Dedifferentiated amniotic fluid mesenchymal stem cell (primary cell): ENCODE measurements at regions not wholly inside any gene's neighbourhood (a gene's known extent, or its start where the extent isn't known, plus 50 kb on each side); places are given as distances from the start of the nearest gene placed in this dataset.
A peak's percentile ranks its signal among the peaks of the same experiment; 100 is the strongest.
"Not testable (repeated sequence)": the region's sequence is repeated elsewhere in the genome, so short reads cannot be mapped to it uniquely, and the experiment has no call there.

Experiments
- DNase-seq: peaks from one replicate; pipeline ENCODE4 v3.0.0-alpha.2; 2016; ENCODE audit errors: extremely low spot score

DNA sequence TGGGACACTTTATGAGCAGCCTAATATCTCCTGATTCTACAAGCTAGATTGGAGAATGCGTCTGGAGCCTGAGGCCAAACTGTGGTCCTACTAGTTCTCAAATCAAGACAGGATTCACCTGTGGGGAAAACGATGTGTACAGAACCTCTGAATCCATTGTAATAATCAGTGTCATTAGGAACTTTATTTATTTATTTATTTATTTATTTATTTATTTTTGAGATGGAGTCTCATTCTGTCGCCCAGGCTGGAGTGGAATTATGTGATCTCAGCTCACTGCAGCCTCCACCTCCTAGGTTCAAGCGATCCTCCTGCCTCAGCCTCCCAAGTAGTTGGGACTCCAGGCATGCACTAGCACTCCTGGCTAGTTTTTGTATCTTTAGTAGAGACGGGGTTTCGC lies 52.6 kb upstream of the KIF26B start:
- not testable (repeated sequence) for DNase-seq

DNA sequence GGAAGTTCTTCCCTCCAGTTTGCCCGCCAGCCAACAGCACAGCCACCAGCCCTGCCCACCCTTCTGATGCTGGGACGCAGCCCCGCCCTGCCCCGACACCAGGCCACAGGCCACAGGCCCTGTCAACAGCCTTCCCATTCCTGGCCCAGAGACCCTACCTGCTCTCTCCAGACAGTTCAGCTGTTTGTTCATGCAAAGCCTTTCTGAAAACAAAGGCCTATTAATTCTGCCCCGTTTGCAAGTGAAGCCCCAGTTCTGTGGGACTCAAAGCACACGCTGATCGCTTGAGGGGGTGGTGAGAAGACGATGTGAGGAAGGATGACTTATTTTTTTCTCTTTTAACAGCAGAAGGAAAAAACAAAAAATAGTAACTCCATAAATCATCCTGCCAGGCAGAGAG lies 55.4 kb upstream of the KIF26B start:
- no peak for DNase-seq

DNA sequence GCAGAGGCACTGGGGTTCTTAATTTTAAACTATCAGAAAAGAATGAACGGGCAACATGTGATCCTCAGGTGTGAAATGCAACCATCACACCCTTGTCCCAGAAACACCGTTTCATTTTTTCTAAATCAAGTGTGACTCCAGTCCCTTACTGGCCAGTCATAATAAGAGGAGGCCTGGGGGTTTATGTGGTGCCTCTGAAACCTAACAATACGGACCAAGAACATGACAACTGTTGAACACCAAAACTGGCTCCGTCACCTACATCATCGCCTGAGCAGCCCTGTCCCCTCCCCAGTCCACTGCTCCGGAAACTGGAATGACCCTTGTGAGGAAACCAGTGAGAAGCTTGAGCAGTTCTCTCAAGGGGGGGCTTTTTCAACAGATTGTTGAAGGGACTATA lies 55.9 kb upstream of the KIF26B start:
- no peak for DNase-seq

DNA sequence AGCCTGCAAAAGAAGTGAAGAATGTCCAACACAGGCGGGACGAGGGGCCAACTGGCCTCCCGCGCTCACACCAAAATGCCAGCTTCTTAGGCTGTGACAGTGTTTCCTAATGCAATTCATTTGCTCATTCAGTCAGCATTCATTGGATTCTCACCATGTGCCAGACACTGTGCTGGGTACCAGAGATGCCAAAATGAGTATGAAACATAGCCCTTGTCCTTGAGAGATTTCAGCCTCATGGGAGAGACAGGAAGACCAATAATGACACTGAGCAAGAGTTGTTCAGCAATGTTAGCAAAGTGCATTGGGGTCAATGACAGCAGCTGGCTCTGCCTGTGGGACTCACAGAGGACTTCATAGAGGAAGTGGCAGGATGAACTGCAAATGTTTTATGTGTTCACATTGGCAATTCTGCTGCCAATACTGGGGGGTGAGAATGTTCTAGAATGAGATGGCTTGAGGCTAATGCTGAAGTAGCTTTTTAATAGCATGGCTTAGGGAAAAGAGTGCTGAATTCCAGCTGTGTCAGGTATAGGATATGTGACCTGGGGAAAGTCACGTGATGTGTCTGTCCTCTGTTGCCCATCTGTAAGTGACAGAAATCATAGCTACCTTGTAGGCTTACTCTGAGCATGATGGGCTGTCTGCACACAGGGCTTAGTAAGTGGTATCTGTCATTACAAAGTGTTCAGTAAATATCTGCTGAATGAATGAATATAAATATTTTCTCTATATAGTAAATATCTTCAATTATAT lies 58.3 kb upstream of the KIF26B start:
- DNase-seq: no peak

DNA sequence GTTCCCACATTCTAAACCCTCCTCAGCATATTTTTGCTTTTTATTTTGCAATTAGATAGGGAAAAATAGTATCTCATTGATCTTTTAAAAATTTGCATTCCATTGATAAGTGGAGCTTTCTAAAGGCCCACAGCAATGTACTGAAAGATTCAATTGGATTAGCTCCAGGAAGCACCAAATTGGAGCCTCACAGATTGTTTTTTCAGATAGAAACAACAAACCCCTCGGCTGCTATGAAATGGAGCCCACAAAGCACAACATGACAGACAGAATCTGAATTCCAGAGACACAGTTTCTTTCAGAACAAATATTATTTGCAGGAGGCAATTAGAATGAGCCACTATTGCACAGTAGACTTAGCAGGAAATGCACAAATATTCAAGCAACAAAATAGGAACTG lies 58.9 kb upstream of the KIF26B start:
- no peak for DNase-seq

DNA sequence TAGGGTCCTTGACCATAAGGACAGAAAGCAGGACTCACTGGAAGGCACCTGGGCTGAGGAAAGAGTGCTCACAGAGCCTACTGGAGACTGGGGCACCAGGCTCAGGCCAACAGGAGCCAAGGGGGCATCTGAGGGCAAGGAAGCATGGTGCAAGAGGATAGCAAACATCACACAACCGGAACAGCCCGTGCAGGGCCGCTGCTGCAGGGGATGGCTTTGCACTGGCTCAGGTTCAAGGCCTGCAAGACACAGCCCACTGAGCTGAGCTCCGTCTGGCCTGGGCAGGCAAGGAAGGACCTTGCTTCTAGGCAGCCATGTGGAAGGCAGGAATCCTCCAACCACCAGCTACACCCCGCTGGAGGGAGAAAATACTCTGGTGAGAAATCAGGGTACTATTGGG lies 59.8 kb upstream of the KIF26B start:
- no peak for DNase-seq

DNA sequence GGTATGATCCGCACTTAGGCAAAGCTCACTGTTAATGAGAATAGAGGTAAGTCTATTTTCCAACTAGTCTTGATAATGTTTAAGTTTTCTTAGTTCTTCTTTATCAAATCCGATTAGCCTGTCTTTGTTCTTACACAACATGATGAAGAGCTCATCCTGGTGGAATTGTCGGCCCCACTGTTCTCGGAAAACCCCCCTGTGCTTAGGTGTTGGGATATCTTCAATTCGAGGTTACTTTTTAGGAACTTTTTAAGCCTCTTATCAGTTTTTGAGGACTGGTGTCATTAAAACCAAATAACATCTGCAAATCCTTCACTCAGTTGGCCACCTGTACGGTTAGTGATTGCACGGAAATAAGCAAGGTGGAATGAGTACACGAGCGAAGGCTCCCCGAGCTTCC lies 60.7 kb upstream of the KIF26B start:
- DNase-seq: no peak

DNA sequence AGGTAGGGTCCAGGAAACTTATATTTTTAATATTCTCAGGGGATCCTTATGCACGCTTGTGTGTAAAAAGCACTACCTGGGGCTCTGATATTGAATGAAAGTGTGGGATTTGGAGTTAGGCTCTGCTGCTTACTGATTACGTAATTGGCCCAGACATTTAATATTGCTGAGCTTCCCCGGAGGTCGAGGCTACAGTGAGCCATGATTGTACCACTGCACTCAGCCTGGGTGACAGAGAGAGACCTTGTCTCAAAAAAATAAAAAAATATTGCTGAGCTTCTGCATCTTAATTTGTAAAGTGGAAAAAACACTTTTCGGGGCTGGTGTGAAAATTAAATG lies 62.2 kb upstream of the KIF26B start:
- no peak for DNase-seq

DNA sequence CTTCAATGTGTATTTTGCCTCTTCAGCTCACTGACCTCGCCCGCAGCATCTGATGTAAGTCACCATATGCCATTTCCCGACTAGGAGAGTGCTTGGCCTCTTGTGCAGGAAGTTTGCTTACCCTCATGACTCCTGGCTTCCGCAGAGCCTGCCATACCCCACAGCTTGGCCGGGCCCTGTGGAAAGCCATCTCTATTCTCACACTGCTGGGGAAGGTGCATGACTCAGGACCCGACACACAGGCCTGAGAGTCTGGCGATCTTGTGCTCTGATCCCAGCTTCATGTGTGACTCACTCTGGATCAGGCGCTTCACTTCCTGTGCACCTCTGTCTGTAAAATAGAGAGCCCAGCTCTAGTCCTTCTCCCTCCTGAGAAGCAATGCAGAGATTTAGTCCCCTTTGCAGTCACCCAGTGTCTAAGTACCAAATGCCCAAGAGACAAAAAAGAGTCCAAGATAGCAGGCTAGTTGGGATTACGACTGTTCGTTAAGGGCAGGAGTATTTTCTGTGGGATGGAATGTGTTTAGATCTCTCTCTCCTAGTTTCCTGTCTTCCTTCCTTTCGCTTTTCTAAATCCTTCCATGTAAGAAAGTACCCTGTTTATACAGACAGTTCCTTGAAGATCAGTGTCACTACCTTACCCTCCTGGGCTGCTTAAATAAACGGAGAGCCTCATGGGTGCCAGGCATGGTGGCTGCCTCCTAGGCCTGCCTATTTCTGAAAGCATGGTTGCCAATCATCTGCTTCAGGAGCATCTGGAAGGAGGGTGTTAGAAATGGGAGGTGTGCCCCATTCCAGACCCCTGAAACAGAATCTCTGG lies 62.8 kb upstream of the KIF26B start:
- peak; percentile 78 for DNase-seq

DNA sequence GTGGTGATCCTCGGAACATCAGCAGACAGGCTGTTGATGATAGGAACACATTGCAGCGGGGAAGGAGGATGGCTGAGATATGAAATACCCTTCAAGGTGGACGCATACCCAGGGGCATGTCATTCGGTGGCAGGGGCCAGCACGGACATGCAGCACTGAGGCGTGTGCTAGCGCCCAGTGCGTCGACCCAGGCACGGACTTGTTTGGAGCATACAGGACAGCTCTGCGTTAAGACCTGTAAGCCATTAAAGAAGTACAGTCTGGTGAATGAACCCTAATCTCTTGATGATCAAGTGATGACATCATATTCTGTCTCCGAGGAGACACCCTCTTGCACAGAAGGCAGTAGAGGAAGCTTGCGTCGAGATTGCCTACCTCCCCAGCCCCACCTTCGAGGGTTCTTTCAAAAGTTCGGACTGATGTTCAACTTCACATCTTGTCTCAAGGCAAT lies 63.6 kb upstream of the KIF26B start:
- DNase-seq: no peak

DNA sequence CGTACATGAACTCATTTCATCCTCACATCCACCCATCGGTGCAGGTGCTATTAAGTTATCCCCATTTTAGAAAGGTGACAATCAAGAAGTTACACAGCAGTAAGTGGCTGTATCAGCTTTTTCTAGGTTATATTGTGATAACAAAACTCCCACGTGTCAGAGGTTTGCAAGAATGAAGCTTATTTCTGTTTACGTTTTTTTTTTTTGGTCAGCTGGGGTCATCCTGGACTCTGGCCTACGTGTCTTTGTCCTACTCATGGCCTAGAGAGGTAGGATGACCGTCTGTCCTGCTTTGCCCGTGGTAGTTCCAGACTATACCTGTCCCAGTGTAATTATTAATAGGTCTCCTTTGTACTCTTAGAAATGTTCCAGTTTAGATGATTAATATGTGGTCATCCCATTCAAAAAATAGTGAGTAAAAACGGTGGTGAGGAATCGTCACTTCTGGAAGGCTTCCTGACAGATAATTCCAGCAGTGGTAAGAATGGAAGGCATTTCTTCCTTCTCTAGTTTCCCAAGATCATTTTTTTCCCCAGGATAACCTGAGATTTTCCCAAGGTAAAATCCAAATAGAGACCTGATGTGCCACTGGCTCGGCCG lies 64.2 kb upstream of the KIF26B start:
- DNase-seq: no peak

DNA sequence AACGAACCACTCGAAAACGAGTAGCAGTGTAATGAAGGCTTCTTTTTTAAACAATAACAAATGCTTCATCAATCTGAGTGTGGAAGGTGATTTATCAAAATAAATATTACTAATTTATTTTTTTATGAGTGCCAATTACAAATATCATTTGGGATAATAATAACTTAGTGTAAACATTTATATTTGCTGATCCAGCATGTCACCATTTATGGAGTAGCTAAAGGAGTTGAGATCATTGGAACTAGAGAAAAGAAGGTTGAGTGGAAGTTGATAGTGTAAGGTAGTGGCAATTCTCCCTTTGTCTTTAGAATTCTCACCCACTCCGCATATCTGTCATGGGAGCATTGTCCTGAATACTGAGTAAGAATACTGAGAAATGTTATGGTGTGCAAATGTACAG lies 67.1 kb upstream of the KIF26B start:
- DNase-seq: no peak

DNA sequence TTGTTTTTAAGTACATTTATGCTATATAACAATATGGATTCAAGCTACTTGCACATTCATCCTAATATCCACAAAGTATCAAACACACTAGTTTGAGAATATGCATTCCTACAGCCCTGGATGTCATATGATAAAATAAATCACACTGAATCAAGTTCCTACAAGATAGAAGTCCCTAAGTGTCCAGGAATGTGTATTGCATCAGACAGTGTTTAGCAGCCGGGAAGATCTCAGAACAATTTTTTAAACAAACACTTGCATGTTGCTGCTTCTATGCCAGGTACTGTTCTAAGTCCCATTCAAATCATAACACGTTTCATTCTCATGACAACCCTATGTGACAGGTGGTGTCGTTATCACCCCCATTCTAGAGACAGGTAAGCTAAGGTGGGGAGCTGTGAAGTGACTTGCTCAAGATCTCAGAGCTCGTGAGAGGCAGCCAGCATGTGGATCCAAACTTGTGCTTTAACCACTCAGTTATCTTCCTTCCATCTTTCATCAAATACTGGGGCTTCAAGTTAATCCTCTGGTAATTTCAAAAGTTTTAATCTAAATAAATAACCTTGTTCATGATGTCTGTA lies 68.3 kb upstream of the KIF26B start:
- peak; percentile 67 for DNase-seq

DNA sequence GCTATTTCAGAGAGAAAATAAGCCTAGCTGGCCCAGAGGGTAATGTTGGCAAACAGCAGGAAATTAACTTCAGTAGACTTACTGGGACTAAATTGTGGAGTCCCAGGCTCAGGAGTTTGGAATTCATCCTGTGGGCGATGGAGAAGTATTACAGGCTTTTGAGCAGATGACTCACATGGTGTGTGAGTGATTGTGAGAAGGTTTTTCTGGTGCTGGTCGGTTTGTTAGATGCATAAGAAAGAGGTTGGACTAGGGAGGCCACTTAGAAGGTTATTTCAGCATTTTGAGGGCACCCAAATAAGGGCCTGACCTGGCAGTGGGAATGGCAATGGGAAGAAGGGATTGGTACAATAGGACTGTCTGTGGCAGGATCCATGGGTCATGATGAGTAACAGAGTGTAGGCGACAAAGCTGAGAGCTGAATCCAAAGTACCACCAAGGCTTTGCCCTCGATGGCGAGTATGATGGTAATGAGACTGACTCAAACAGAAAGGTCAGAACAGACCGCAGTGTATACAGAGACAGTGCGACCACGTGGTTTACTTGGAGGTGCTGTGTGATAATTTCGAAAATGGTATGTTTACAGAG lies 69.2 kb upstream of the KIF26B start:
- DNase-seq: peak; percentile 93

DNA sequence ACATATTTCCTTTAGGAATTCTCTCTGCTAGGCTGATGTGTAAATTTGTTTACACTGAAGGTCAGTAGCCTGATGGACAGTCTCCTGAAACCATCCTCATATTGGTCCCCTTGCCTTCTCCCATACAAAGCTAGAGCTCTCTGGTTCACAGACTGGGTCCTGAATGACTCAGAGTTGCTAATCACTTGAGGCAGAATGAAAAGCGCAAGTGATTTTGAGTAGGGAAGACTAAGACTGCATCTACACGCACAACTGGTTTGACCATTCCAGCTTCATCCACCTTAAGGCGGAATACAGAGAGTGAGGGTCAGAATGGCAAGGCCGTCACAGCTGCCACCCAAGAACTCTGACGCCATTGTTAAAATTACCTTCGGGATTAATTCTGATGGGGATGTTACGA lies 70.2 kb upstream of the KIF26B start:
- no peak for DNase-seq

DNA sequence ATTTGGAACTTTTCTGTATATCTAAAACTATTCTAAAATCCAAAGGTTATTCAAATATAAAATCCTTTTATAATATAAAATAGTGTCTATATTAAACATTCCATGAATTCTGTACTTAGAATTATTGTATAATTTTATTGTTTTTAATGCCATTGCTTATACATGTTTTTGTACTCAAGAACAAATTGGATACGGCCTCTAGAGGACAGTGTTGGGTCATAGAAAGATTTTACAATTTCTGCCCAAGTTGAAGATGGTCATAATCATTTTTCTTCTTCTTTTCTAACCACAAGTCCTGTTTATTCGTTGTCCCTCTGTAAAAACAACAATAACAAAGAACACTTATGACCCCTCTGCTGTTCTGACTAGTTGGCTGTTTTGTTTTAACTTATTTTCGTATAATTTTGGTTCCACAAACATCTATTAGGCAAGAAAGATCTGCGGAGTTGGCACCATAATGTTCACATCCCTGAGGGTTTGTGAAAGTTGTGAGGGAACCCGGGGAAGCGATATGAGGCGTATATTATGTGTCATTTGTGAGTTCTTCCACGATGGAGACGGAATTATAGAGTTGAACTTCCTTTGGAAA lies 75.7 kb upstream of the KIF26B start:
- DNase-seq: peak; percentile 75

DNA sequence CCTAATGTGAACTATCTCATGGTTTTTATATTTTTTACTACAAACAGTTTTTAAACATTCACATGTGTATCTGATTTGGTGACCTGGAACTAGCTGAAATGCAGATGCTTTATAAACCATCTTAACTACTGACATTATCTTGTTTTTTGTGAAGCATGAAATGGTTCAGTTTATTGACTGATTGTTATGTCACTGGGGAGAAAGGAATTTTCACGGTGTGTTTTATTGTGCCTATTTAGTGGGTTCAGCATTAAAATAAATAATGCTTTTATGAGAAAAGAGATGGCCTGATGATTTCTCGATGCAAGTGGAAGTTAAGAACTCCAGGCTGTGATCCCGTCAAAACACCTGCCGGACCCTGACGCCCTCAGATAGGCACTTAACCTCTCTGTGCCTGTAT lies 79.9 kb upstream of the KIF26B start:
- no peak for DNase-seq

DNA sequence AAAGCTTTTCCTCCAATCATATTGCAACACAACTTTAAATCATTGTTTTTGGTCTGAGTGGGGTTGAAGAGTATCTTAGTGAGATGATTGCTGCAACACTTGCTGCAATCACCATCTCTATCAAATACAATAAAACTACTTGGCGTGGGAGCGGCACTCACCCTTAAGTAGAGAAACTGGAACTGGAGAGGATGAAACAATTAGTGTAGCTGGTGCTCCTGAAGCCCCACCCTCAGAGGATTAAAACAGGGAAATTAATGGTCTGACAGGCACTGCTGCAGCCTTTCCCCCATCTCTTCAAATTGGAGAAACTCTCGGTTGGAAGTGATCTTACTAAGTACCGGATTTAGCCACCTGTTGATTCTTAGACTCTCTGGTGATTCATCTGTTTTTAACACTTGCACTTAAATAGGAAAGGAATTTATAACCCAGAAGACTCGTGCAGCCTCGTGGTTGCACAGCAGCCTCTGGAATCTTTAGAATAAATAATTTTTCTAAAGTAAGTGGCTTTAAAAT lies 80.5 kb upstream of the KIF26B start:
- no peak for DNase-seq

DNA sequence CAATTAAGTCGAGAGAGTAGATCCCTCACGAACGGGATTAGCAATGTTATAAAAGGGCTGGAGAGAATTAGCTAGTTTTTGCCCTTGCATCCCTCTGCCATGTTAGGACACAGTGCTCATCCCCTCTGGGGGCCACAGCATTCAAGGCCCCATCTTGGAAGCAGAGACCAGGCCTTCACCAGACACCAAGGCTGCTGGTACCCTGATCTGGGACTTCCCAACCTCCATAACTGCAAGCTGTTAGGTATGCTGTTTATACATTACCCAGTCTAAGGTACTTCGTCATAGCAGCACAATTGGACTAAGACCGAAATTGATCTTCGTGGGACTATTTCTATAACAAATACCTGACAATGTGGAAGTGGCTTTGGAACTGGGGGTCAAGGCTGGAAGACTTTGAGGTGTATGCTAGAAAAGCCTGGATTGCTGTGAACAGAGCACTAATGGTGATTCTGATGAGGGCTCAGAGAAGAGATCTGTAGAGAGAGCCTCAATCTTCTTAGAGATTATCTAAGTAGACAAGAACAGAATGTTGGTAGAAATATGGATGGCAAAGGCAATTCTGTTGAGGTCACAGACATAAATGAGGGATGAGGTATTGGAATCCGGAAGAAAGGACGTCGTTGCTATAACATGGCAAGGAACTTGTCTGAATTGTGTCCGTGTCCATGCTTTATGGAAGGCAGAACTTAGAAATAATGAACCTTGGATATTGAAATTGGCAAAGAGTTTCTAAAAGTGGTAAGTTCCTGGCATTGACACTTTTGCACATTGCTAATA lies 83.8 kb upstream of the KIF26B start:
- no peak for DNase-seq

DNA sequence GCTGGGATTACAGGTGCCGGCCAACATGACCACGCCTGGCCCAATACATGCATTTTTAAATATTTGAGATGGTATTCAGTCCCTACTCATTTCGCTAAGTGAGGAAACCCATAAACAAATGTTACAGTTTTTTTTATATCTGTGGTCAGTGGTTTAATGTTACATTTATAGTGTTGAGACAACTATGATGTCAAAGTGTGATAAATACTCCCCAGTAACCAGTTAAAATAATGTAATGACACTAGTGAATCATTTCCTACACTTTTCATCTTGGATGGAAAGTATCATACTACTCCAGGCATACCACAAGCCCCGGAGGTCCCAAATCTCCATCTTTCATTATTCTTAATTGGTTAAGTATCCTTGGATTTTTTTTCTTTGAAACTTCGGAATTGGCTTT lies 87.5 kb upstream of the KIF26B start:
- DNase-seq: no peak

DNA sequence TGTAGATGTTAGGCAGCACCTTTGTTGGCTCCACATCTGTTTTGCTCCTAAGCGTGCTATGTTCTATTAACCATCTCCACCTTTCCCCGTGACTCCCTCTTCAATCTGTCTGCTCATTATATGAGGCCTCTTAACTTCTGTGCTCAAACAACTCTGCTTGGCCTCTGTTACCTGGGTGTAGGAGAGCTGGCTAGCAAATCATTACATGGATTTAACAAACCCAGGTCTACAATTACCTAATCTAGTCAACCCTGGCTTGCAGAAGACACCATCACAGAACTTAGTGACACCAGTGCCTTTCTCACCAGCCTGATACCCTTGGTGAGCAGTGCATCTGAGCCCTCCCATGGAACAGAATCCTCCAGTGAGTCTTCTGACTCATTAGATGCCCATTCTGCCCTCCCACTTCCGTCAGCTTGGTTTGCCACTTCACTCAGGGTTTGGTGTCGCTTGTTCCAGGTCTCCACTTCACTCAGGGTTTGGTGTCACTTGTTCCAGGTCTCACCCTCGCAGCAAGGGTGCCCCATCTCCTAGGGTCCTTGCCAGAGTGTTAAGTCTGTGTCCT lies 92.0 kb upstream of the KIF26B start:
- no peak for DNase-seq
